GM18909 (cell line): ENCODE measurements at regions not wholly inside any gene's neighbourhood (a gene's known extent, or its start where the extent isn't known, plus 50 kb on each side); places are given as distances from the start of the nearest gene placed in this dataset.
"Not testable (repeated sequence)": the region's sequence is repeated elsewhere in the genome, so short reads cannot be mapped to it uniquely, and the experiment has no call there.

Experiments
- ATAC-seq: cut with Tn5 transposase; IDR thresholded peaks from one replicate; pipeline ENCODE4 v1.9.1; 2021; ENCODE audit warnings: mild to moderate bottlenecking; ENCODE audit not compliant: unreplicated experiment, poor library complexity

- ATAC-seq: no peak
Measured at GRCh38 chr16:75971334-75971733, 245.0 kb upstream of the CPHXL start.

DNA sequence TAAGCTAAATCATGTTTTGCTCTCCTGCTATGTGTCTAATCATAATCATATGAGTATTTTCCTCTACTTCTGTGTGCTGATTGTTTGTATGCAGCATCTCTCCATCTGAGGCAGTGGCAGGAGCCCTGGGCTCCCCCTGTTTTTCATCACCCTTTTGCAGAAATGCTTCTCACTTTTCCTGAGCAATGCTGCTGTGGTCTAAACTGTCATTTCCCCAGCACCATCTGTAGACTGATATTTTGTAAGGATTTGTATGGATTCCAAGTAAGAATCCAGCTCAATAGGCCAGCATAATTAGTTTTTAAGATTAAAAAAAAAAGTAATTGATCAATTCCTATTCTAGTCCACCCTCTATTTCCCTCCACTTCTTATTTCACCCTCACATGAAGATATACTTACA lies 257.0 kb upstream of the CPHXL start:
- ATAC-seq: no peak

DNA sequence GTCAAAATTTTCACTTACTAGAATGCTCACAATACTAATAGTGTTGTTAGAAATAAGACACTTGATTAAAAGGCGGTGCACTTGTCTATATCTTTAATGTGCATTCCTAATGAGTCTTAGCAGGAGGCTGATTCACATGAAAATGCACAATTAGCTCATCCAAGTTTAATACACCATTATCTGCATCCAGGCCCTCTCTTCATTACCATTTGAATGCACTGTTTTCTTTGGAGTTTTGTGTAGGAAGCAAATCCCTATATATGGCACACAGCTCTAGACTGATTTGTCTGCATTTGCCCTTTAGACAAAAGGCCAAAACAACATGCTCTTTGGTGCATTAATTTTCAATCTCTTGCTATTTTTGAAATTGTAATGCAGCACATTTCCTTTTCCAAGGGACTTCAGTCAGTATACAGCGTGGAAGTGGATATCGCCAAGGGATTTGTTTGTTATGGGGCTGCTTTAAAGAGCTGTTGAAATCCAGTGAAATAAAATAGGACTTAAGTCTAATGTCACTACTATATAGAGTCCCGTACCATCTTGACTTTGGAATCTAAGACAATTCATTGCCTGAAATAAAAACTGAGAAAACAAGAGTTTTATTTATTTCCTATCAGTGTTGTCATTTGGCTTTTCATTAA lies 257.6 kb upstream of the CPHXL start:
- ATAC-seq: no peak

DNA sequence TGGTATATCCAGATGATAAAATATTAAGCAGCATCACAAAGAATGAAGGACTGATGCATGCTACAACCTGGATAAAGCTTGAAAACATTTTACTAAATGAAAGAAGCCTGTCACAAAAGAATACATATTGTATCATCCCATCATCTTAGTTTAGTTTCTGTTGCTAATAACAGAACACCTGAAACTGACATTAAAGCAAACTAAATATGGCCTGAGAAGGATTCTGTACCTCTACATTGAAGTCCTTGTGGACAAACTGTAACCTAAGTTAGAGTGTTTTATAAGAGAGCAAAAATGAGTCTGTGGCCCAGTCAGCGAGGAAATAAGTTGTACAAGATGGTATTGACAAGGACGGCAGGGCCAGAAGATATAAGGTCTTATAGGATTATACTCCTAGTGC lies 261.0 kb upstream of the CPHXL start:
- no peak for ATAC-seq

DNA sequence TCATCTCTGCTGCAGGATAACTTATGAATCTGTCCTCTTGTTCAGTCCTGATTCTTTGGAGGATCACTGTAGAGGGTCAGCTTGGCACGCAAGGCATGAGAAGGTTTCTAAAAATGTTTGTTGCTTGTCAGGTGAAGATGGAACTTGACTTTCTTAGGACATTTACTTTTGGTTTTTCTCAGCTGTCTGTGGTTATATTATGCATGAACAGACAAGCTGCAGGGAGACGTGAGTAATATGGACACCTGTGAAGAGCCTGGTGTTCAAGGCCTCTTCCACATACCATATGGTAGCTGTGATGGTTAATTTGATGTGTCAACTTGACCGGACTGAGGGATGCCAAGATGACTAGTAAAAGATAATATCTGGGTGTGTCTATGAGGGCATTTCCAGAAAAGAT lies 270.2 kb upstream of the CPHXL start:
- no peak for ATAC-seq

GRCh38 chr16:75997606-75998005 lies 271.3 kb upstream of the CPHXL start:
- ATAC-seq: no peak

DNA sequence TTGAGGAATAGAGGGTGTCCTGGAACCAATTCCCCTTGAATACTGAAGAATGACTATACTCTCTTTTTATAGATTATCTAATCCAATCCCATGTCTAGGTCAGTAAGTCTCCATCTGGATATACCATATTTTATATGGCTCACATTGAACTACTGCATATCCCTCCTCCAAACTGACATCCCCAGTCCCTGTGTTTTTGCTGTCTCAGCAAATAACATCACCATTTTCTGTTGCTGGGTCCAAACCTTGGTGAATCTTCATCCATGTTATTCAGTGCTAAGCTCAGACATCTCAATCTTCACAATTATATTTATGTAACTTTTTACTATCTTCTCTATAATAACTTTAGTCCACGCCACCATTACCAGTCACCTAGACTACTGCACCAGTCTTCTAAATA lies 269.6 kb upstream of the CNTNAP4 start:
- no peak for ATAC-seq

DNA sequence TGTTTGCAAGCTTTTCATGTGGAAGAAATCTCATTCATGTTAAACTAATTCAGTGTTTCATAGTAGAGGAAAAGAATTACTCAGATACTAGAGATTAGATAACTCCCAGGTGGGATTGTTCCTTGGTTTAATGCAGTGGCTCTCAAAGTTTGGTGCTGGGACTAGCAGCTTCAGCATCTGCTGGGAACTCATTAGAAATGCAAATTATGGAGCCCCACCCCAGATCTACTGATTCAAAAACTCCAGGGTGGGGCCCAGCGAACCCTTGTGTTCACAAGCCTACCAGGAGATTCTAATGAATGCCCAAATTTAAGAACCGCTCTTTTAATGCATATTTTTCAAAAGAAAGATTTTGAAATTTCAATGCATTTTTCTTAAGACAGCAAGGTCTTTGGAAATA lies 253.4 kb upstream of the CNTNAP4 start:
- ATAC-seq: no peak

DNA sequence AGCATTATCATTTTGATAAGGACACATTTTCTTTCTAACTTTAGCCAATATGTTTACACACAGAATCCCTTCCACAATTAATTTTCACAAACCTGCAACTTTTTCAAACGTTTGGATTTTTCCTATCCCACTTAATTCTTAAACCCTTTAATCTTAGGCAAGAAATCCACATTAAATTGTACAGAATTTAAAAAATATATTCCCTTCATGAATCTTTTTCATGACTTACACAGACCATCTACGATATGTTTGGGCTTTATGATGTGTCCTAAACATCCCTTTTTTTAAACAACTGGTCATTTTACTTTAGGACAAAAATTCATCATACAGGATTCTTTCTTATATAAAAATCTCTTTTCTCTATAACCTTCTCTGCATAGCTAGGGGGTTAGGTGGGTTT lies 241.5 kb upstream of the CNTNAP4 start:
- no peak for ATAC-seq

DNA sequence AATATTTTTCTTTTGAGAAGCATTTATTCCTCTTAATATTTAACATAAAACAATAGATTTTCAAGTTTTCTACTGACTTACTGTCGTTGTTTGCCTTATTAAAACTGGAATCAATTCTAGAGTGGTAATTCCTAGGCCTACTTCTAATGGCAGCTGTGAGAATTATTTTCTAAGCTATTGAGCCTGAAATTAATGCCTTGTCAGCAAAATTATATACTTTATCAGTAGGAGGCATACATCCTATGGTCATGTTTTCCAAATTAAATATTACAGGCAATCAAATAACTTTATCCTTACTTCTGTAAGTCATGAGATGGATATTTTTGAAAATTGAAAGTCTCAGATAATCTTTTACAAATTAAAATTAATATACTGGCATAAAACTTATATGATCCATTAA lies 239.1 kb upstream of the CNTNAP4 start:
- ATAC-seq: no peak

GRCh38 chr16:76052725-76053124 lies 224.5 kb upstream of the CNTNAP4 start:
- ATAC-seq: no peak

GRCh38 chr16:76059186-76059585 lies 218.0 kb upstream of the CNTNAP4 start:
- no peak for ATAC-seq

- no peak for ATAC-seq
Measured at GRCh38 chr16:76059701-76060100, 217.5 kb upstream of the CNTNAP4 start.

DNA sequence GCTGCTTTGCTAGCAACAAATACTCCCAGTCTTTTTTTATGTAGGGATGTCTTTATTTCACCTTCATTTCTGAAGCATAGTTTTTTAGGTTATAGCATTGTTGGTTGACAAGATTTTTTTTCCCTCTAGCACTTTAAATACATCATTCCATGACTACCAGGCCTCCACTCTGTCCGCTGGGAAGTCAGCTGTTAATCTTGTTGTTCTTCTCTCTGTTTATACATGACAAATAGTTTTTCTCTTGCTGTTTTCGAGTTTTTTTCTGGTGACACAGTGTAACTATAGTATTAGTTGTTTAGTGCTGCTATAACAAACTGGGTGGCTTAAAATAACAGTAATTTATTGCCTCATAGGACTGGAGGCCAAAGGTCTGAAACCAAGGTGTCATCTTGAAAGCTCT lies 205.5 kb upstream of the CNTNAP4 start:
- no peak for ATAC-seq

- no peak for ATAC-seq
Measured at GRCh38 chr16:76081967-76082366, 195.2 kb upstream of the CNTNAP4 start.

- ATAC-seq: no peak
Measured at GRCh38 chr16:76106647-76107046, 170.6 kb upstream of the CNTNAP4 start.

- ATAC-seq: no peak
Measured at GRCh38 chr16:76108460-76108859, 168.7 kb upstream of the CNTNAP4 start.

DNA sequence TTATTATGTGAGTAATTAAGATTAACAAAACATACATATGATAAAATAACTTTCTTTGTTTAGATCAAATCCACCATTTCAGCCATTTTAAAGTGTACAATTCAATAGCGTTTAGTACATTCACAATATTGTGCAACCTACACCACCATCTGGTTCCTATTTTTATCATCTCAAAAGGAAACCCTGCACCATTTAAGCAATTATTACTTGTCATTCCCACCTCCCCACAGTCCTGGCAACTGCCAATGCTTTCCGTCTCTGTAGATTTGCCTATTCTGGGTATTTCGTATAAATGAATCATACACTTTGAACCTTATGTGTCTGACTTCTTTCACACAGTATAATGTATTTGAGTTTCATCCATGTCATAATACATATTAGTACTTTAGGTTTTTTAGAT lies 162.5 kb upstream of the CNTNAP4 start:
- ATAC-seq: no peak

GRCh38 chr16:76118344-76118743 lies 158.9 kb upstream of the CNTNAP4 start:
- no peak for ATAC-seq

DNA sequence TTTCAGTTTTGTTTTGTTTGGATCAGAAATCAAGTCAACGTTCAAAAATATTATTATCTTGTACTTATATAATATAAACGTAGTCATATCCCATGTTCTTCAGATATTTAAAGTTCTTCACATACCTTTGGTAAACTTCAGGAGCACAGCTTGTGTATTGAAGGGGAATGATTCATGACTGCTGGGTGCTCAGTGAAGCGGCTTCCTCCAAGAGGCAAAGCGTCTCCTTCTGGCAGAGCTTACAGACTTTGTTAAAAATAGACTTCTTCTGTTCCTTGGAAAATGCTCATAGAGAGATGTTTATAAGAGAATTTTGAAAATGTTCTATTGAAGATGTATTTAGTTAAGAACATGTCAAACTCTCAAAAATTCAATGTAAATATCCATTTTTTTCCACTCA lies 155.6 kb upstream of the CNTNAP4 start:
- no peak for ATAC-seq

DNA sequence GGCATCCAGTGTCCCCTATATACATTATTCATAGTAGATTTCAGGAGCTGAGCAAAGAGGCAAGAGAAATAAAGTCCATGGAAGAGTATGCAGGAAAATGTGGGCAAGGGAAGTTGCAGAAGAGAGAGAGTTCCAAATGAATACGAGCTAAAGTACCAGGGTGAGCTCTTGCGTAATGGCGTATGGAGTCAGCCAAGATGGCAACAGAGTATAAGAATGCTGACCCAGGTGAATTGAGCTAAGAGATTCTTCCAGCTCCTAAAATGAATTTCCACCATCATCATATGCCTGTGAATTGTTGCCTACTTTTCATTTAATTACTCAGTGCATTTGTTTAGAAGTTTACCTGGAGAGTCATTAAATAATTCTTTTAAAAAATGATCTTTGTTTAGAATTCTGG lies 153.2 kb upstream of the CNTNAP4 start:
- ATAC-seq: no peak

DNA sequence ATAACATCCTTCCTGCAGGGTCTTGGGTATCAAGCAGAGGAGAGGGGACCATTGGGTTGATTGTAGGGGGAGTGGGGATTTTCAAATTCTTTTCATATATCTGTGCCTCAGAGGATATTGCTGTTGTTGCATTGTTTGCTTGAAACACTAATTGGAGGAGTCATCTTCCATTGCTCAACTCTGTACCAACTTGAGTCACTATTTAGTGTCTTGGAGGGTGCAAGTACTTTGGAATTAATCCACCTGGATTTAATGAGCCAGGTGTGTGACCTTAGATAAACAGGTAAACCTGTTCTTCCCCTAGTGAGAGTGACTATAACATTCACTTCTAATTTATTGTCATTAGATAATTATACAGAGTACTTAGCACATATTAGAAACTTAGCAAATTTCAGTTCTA lies 151.3 kb upstream of the CNTNAP4 start:
- no peak for ATAC-seq

DNA sequence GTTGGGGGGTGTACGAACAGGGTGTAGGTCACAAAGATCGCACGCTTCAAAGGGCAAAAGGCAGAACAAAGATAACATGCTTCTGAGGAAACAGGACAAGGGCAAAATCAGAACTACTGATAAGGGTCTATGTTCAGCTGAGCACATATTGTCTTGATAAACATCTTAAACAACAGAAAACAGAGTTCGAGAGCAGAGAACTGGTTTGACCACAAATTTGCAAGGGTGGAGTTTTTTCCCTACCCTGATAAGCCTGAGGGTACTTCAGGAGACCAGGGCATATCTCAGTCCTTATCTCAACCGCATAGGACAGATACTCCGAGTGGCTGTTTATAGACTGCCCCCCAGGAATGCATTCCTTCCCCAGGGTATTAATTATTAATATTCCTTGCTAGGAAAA lies 139.1 kb upstream of the CNTNAP4 start:
- ATAC-seq: not testable (repeated sequence)
